ENCODE measurements at regions not wholly inside any gene's neighbourhood (a gene's known extent, or its start where the extent isn't known, plus 50 kb on each side); places are given as distances from the start of the nearest gene placed in this dataset.

DNA sequence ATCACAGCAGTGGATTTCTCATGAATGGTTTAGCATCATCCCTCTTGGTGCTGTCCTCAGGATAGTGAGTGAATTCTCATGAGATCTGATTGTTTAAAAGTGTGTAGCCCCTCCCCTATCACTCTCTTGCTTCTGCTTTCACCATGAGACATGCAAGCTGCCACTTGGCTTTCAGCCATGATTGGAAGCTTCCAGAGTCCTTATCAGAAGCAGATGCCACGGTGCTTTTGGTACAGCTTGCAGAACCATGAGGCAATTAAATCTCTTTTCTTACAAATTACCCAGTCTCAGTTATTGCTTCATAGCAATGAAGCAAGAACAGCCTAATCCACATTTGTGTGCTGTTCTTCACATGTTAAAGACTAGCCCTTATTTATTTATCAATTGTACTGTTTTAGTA, 495.2 kb upstream of the EPHA6 start:
- TF ChIP-seq POLR2A (IDR thresholded peaks at IDR 0.05; ENCODE audit: low read depth, low read length): no peak
- no peak for TF ChIP-seq MYC (IDR thresholded peaks at IDR 0.05; ENCODE audit: low read depth, low read length)
- no peak for TF ChIP-seq EZH2 (IDR thresholded peaks at IDR 0.05; ENCODE audit: borderline replicate concordance, low read depth, low read length, severe bottlenecking)
- TF ChIP-seq GATA2 (IDR thresholded peaks at IDR 0.05; ENCODE audit: insufficient read depth, insufficient read length, low read depth, low read length): no peak
- TF ChIP-seq, protein P1, sequence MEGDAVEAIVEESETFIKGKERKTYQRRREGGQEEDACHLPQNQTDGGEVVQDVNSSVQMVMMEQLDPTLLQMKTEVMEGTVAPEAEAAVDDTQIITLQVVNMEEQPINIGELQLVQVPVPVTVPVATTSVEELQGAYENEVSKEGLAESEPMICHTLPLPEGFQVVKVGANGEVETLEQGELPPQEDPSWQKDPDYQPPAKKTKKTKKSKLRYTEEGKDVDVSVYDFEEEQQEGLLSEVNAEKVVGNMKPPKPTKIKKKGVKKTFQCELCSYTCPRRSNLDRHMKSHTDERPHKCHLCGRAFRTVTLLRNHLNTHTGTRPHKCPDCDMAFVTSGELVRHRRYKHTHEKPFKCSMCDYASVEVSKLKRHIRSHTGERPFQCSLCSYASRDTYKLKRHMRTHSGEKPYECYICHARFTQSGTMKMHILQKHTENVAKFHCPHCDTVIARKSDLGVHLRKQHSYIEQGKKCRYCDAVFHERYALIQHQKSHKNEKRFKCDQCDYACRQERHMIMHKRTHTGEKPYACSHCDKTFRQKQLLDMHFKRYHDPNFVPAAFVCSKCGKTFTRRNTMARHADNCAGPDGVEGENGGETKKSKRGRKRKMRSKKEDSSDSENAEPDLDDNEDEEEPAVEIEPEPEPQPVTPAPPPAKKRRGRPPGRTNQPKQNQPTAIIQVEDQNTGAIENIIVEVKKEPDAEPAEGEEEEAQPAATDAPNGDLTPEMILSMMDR (IDR thresholded peaks at IDR 0.05; ENCODE audit: extremely low read depth in 1 of 2, insufficient read depth in 1 of 2, low read depth in 1 of 2, low read length in 2 of 2): no peak
- TF ChIP-seq, protein P2, sequence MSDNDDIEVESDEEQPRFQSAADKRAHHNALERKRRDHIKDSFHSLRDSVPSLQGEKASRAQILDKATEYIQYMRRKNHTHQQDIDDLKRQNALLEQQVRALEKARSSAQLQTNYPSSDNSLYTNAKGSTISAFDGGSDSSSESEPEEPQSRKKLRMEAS (IDR thresholded peaks at IDR 0.05; ENCODE audit: insufficient read depth, insufficient read length): no peak

Data from endothelial cell of umbilical vein (primary cell).